Mesenchymal stem cell (in vitro differentiated cells and primary cell): ENCODE measurements at regions not wholly inside any gene's neighbourhood (a gene's known extent, or its start where the extent isn't known, plus 50 kb on each side); places are given as distances from the start of the nearest gene placed in this dataset.

Experiments used
- DNase-seq: peaks from one replicate; pipeline ENCODE4 v3.0.0-alpha.2; 2013
- H2AFZ ChIP-seq: one replicate; pipeline ENCODE4 v1.6.1; 2013; ENCODE audit warnings: low read depth, mild to moderate bottlenecking, control low read depth, inconsistent platforms, low read length, moderate library complexity
- H2AK5ac ChIP-seq: 2 replicates; pipeline ENCODE4 v1.6.1; 2013; ENCODE audit warnings: low read length, moderate library complexity, mild to moderate bottlenecking, inconsistent platforms; ENCODE audit not compliant: severe bottlenecking
- H2BK120ac ChIP-seq: one replicate; pipeline ENCODE4 v1.6.1; 2013; ENCODE audit warnings: low read depth, mild to moderate bottlenecking, inconsistent platforms, low read length, moderate library complexity
- H2BK12ac ChIP-seq, 2 experiments: one replicate each; pipeline ENCODE4 v1.6.1; 2013; ENCODE audit warnings: inconsistent platforms in 2 of 2, low read length in 2 of 2, mild to moderate bottlenecking in 2 of 2, moderate library complexity in 2 of 2, control low read depth in 1 of 2
- H2BK15ac ChIP-seq: one replicate; pipeline ENCODE4 v1.6.1; 2013; ENCODE audit warnings: mild to moderate bottlenecking, low read depth, inconsistent platforms; ENCODE audit not compliant: poor library complexity, severe bottlenecking
- H2BK5ac ChIP-seq: 2 replicates; pipeline ENCODE4 v1.6.1; 2013; ENCODE audit warnings: low read depth, mild to moderate bottlenecking, low read length, control low read depth, inconsistent platforms; ENCODE audit not compliant: poor library complexity, severe bottlenecking
- H3K14ac ChIP-seq, 2 experiments: one replicate each; pipeline ENCODE4 v1.6.1; 2013; ENCODE audit warnings: inconsistent platforms in 2 of 2, low read length in 2 of 2, control low read depth in 1 of 2, mild to moderate bottlenecking in 1 of 2, moderate library complexity in 1 of 2
- H3K18ac ChIP-seq, 2 experiments: one replicate each; pipeline ENCODE4 v1.6.1; 2013; ENCODE audit warnings: inconsistent platforms in 2 of 2, low read length in 2 of 2, control low read depth in 1 of 2, low read depth in 1 of 2, mild to moderate bottlenecking in 1 of 2
- H3K23ac ChIP-seq, 2 experiments: one replicate each; pipeline ENCODE4 v1.6.1; 2013; ENCODE audit warnings: inconsistent platforms in 2 of 2, low read length in 2 of 2, mild to moderate bottlenecking in 2 of 2, moderate library complexity in 2 of 2, control low read depth in 1 of 2
- H3K27ac ChIP-seq: 2 replicates; pipeline ENCODE4 v1.5.1; 2013; ENCODE audit warnings: mild to moderate bottlenecking, moderate library complexity, low read length, control low read depth, inconsistent platforms; ENCODE audit not compliant: poor library complexity, severe bottlenecking
- H3K27me3 ChIP-seq, 2 experiments: 2 replicates each; pipeline versions ENCODE4 v1.6.1 to v1.7.0; 2013; ENCODE audit warnings: low read length in 2 of 2, mild to moderate bottlenecking in 2 of 2, moderate library complexity in 2 of 2, control low read depth in 1 of 2, inconsistent platforms in 1 of 2; ENCODE audit not compliant: control insufficient read depth in 1 of 2, insufficient read depth in 1 of 2
- H3K36me3 ChIP-seq, 2 experiments: 2 replicates each; pipeline versions ENCODE4 v1.6.1 to v1.7.0; 2013; ENCODE audit warnings: low read length in 2 of 2, control low read depth in 1 of 2, inconsistent platforms in 1 of 2, low read depth in 1 of 2, mild to moderate bottlenecking in 1 of 2; ENCODE audit not compliant: insufficient read depth in 2 of 2, control insufficient read depth in 1 of 2
- H3K4ac ChIP-seq, 2 experiments: one replicate each; pipeline ENCODE4 v1.6.1; 2013; ENCODE audit warnings: inconsistent platforms in 2 of 2, low read length in 2 of 2, mild to moderate bottlenecking in 2 of 2, moderate library complexity in 2 of 2, control low read depth in 1 of 2, low read depth in 1 of 2
- H3K4me1 ChIP-seq: 2 replicates; pipeline ENCODE4 v1.6.1; 2013; ENCODE audit warnings: low read depth, low read length, control low read depth; ENCODE audit not compliant: control insufficient read depth, insufficient read depth
- H3K4me2 ChIP-seq: 2 replicates; pipeline ENCODE4 v1.6.1; 2013; ENCODE audit warnings: low read length, mild to moderate bottlenecking, inconsistent platforms; ENCODE audit not compliant: poor library complexity, severe bottlenecking
- H3K4me3 ChIP-seq, 2 experiments: 2 replicates each; pipeline versions ENCODE4 v1.5.1 to v1.7.0; 2013; ENCODE audit warnings: low read length in 2 of 2, mild to moderate bottlenecking in 2 of 2, control low read depth in 1 of 2, low read depth in 1 of 2; ENCODE audit not compliant: insufficient read depth in 1 of 2
- H3K79me1 ChIP-seq: replicated peaks from 2 replicates; pipeline ENCODE4 v1.6.1; 2013; ENCODE audit warnings: mild to moderate bottlenecking, control low read depth, low read length, inconsistent platforms; ENCODE audit not compliant: poor library complexity, severe bottlenecking
- H3K9ac ChIP-seq: 2 replicates; pipeline ENCODE4 v1.7.0; 2013; ENCODE audit warnings: mild to moderate bottlenecking, low read length, moderate library complexity
- H3K9me3 ChIP-seq: 2 replicates; pipeline ENCODE4 v1.7.0; 2013; ENCODE audit warnings: mild to moderate bottlenecking, low read length; ENCODE audit not compliant: control insufficient read depth
- H4K8ac ChIP-seq: one replicate; pipeline ENCODE4 v1.6.1; 2013; ENCODE audit warnings: inconsistent platforms, mild to moderate bottlenecking, low read length, moderate library complexity
- H4K91ac ChIP-seq: one replicate; pipeline ENCODE4 v1.6.1; 2013; ENCODE audit warnings: mild to moderate bottlenecking, low read length, inconsistent platforms
- WGBS: methylation state at CpG from one replicate; pipeline ENCODE4 v1.1.7; 2013; ENCODE audit warnings: mixed read lengths; 5-methylcytosine and 5-hydroxymethylcytosine counted together

- Histone ChIP-seq H3K79me1 (no peaks in the 10 kb centered on the region), H3K9me3 (no peaks in the 10 kb centered on the region), H3K4me1 (no peaks in the 10 kb centered on the region), H3K18ac (no peak overlapping the region), H4K8ac (no peak overlapping the region), H3K9ac (no peak overlapping the region), H3K4ac (no peak overlapping the region), H2AFZ (no peak overlapping the region), H3K27ac (no peak overlapping the region), H2AK5ac (no peak overlapping the region), H3K4me2 (no peak overlapping the region), H3K23ac (no peak overlapping the region), H2BK120ac (no peak overlapping the region), H2BK12ac (no peak overlapping the region), H3K4me3 (no peak overlapping the region), H2BK15ac (no peak overlapping the region), H2BK5ac (no peak overlapping the region), H3K14ac (no peak overlapping the region), H3K27me3 (no peaks in the 10 kb centered on the region), H3K36me3 (no peaks in the 10 kb centered on the region), H4K91ac (no peak overlapping the region)
- DNase-seq = no peak
- 46% methylated on average over 2 of the region's 2 CpGs for WGBS
Observed at GRCh38 chr4:11111370-11111769, 317.3 kb downstream of the HS3ST1 start.

DNA sequence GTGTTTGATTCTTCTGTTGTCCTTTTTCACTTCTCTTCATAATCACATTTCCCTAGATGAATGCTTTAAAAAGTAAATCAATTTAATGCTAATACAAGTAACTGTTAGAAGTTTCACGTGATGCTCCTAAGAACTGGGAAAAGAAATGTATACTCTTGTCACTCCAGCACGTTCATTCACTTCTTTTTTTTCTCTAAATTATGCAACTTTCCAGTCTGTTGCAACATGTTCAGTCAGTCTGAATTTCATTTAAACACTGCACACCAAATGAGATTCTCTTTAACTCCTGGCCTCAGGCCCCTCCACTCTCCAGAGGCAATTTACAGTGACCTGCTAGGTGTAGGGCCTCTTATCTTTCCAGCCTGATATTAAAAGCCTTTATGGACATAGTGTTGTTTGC lies 321.9 kb downstream of the HS3ST1 start:
- H3K4ac ChIP-seq = no peak overlapping the region
- WGBS = 53% methylated on average over 2 of the region's 2 CpGs
- no peaks in the 10 kb centered on the region for H3K9me3 ChIP-seq
- no peaks in the 10 kb centered on the region for H3K4me1 ChIP-seq
- no peak overlapping the region for H3K9ac ChIP-seq
- no peak overlapping the region for H3K14ac ChIP-seq
- no peak overlapping the region for H3K4me2 ChIP-seq
- H2AK5ac ChIP-seq = no peak overlapping the region
- H2BK12ac ChIP-seq = no peak overlapping the region
- DNase-seq = peak; percentile 7
- no peak overlapping the region for H2BK120ac ChIP-seq
- H2BK5ac ChIP-seq = no peak overlapping the region
- H2AFZ ChIP-seq = no peak overlapping the region
- H2BK15ac ChIP-seq = no peak overlapping the region
- no peak overlapping the region for H3K27ac ChIP-seq
- H3K27me3 ChIP-seq = no peaks in the 10 kb centered on the region
- no peak overlapping the region for H4K91ac ChIP-seq
- H3K4me3 ChIP-seq = no peak overlapping the region
- no peaks in the 10 kb centered on the region for H3K36me3 ChIP-seq
- H3K23ac ChIP-seq = no peak overlapping the region
- H3K79me1 ChIP-seq = no peaks in the 10 kb centered on the region
- H4K8ac ChIP-seq = no peak overlapping the region
- H3K18ac ChIP-seq = no peak overlapping the region

DNA sequence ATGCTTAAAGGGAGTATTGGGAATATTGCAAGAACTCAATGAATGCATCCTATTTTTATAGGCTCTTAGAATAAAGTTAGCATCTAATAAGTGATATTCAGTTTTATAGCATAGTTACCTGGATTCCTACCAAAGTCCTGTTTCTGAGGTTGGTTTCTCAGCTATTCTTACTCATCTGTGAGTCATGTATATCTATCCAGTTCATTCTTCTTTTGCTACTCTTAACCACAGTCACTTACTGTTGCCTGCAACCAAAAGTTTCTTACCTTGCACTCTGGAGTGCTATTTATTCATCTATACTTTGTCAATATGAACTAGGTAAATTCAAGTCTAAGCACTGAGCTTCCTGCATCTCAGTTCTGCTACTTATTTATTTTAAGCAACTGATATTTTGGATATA lies 322.5 kb downstream of the HS3ST1 start:
- Histone ChIP-seq H3K23ac (no peak overlapping the region), H2AFZ (no peak overlapping the region), H3K18ac (no peak overlapping the region), H2BK12ac (no peak overlapping the region), H3K4me1 (no peaks in the 10 kb centered on the region), H3K27ac (no peak overlapping the region), H3K4me2 (no peak overlapping the region), H2AK5ac (no peak overlapping the region), H2BK15ac (no peak overlapping the region), H3K9ac (no peak overlapping the region), H2BK5ac (no peak overlapping the region), H3K4ac (no peak overlapping the region), H2BK120ac (no peak overlapping the region), H3K14ac (no peak overlapping the region), H4K91ac (no peak overlapping the region), H4K8ac (no peak overlapping the region), H3K27me3 (no peaks in the 10 kb centered on the region), H3K4me3 (no peak overlapping the region), H3K9me3 (no peaks in the 10 kb centered on the region), H3K36me3 (no peaks in the 10 kb centered on the region), H3K79me1 (no peaks in the 10 kb centered on the region)
- peak; percentile 1 for DNase-seq

DNA sequence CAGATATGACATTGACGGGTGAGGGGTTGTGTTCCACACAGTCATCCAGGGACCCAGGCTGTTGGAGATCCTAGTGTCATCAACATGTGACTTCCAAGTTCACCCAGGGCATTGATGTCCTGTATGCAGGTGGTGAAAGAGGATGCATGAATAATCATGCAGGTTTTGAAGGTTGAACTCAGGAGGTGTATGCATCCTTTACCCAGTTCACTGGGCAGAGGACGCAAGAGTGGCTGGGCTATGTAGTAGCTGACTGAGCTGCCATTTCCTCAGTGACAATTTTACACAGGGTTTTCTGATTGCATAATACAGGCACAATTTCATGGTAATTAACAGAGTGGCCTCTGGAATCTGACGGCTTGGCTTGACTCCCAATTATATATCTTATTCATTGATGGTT lies 323.0 kb downstream of the HS3ST1 start:
- no peak overlapping the region for H3K9ac ChIP-seq
- no peaks in the 10 kb centered on the region for H3K9me3 ChIP-seq
- H2BK15ac ChIP-seq = no peak overlapping the region
- H3K27me3 ChIP-seq = no peaks in the 10 kb centered on the region
- H3K4me1 ChIP-seq = no peaks in the 10 kb centered on the region
- WGBS = 85% methylated on average over 2 of the region's 3 CpGs
- no peak overlapping the region for H2AK5ac ChIP-seq
- no peak overlapping the region for H4K8ac ChIP-seq
- H3K18ac ChIP-seq = peak overlapping the region in 1 of 2 experiments; percentile 8
- H3K14ac ChIP-seq = no peak overlapping the region
- no peak overlapping the region for H3K27ac ChIP-seq
- H3K23ac ChIP-seq = no peak overlapping the region
- no peaks in the 10 kb centered on the region for H3K36me3 ChIP-seq
- H3K4me3 ChIP-seq = no peak overlapping the region
- no peak overlapping the region for H3K4me2 ChIP-seq
- no peak overlapping the region for H2BK5ac ChIP-seq
- no peak overlapping the region for H2AFZ ChIP-seq
- no peak overlapping the region for H2BK12ac ChIP-seq
- H3K79me1 ChIP-seq = no peaks in the 10 kb centered on the region
- H3K4ac ChIP-seq = no peak overlapping the region
- DNase-seq = no peak
- H2BK120ac ChIP-seq = no peak overlapping the region
- H4K91ac ChIP-seq = no peak overlapping the region
